ENCODE measurements at regions not wholly inside any gene's neighbourhood (a gene's known extent, or its start where the extent isn't known, plus 50 kb on each side); places are given as distances from the start of the nearest gene placed in this dataset.

DNA sequence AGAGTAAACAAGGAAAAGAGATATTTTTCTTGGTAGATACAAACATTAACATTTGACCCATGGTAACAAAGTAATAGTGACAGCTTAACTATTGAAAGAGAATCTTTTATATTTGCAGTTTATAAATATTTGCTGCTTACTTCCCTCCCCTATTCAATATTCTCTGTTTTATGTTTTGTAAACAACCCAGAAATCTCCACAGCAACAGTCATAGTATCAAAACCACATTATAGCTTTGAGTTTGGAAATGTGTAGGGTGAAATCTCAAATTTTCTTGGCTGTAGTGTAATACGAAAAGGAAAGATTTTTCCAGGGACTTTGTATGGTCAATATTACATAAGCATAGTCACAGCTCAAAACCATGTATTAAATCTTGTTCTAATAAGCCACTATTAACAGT, 511.2 kb downstream of the METTL4 start:
- H3K27ac ChIP-seq (ENCODE audit: low read length) = no peak overlapping the region
- ATAC-seq (ENCODE audit: insufficient read depth, low read depth) (no peak), DNase-seq (no peak)
- H3K4me1 ChIP-seq (ENCODE audit: insufficient read depth, low read length) = no peaks in the 10 kb centered on the region
- H3K79me2 ChIP-seq (ENCODE audit: insufficient read depth, low read length) = no peaks in the 10 kb centered on the region
- H3K9me3 ChIP-seq (ENCODE audit: insufficient read depth, low read length, severe bottlenecking) = no peaks in the 10 kb centered on the region
- no peak overlapping the region for H2AFZ ChIP-seq (ENCODE audit: low read depth, low read length)
- peaks cover 6% of the 10 kb centered on the region for H3K27me3 ChIP-seq (ENCODE audit: insufficient read depth, low read length, poor library complexity)
- H3K9ac ChIP-seq (ENCODE audit: low read depth, low read length) = no peak overlapping the region
- H3K4me2 ChIP-seq (ENCODE audit: insufficient read depth, low read length) = no peak overlapping the region
- TF ChIP-seq, protein P1, sequence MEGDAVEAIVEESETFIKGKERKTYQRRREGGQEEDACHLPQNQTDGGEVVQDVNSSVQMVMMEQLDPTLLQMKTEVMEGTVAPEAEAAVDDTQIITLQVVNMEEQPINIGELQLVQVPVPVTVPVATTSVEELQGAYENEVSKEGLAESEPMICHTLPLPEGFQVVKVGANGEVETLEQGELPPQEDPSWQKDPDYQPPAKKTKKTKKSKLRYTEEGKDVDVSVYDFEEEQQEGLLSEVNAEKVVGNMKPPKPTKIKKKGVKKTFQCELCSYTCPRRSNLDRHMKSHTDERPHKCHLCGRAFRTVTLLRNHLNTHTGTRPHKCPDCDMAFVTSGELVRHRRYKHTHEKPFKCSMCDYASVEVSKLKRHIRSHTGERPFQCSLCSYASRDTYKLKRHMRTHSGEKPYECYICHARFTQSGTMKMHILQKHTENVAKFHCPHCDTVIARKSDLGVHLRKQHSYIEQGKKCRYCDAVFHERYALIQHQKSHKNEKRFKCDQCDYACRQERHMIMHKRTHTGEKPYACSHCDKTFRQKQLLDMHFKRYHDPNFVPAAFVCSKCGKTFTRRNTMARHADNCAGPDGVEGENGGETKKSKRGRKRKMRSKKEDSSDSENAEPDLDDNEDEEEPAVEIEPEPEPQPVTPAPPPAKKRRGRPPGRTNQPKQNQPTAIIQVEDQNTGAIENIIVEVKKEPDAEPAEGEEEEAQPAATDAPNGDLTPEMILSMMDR (IDR thresholded peaks at IDR 0.05; ENCODE audit: borderline replicate concordance, extremely low read depth, low read length, poor library complexity, severe bottlenecking) = no peak
- H3K4me3 ChIP-seq (ENCODE audit: low read depth in 1 of 2, low read length in 2 of 2) = no peak overlapping the region
- no peaks in the 10 kb centered on the region for H4K20me1 ChIP-seq (ENCODE audit: insufficient read depth, low read length)
- no peaks in the 10 kb centered on the region for H3K36me3 ChIP-seq (ENCODE audit: insufficient read depth, low read length)

DNA sequence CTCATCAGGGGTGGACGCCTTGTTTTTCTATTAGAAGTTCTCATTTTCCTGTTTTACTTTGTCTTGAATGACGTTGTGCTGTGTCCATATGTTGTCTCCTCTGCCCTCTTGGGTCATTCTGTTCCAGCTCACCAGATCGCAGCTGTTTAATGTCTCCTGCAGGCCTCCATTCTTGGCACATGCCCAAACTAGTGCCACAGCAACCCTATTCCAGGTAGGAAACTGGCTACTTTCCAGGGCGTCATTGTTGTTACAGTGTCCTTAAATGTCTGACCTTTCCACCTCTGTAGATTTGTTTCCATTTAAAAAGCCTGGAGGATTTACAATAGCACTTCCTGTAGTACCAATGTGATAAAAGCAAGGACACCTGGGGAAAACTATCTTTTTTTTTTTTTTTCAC, 500.7 kb downstream of the METTL4 start:
- Histone ChIP-seq H2AFZ (ENCODE audit: low read depth, low read length) (no peak overlapping the region), H3K36me3 (ENCODE audit: insufficient read depth, low read length) (no peaks in the 10 kb centered on the region), H3K9me3 (ENCODE audit: insufficient read depth, low read length, severe bottlenecking) (no peaks in the 10 kb centered on the region), H3K4me1 (ENCODE audit: insufficient read depth, low read length) (no peaks in the 10 kb centered on the region), H3K4me2 (ENCODE audit: insufficient read depth, low read length) (no peak overlapping the region), H3K4me3 (ENCODE audit: low read depth in 1 of 2, low read length in 2 of 2) (no peak overlapping the region), H3K79me2 (ENCODE audit: insufficient read depth, low read length) (no peaks in the 10 kb centered on the region), H3K27me3 (ENCODE audit: insufficient read depth, low read length, poor library complexity) (no peaks in the 10 kb centered on the region), H4K20me1 (ENCODE audit: insufficient read depth, low read length) (no peaks in the 10 kb centered on the region), H3K27ac (ENCODE audit: low read length) (no peak overlapping the region), H3K9ac (ENCODE audit: low read depth, low read length) (no peak overlapping the region)
- DNase-seq = no peak
- no peak for TF ChIP-seq EZH2 (IDR thresholded peaks at IDR 0.05; ENCODE audit: borderline replicate concordance, low read depth, low read length, severe bottlenecking)
- TF ChIP-seq, protein P1 (IDR thresholded peaks at IDR 0.05; ENCODE audit: borderline replicate concordance, extremely low read depth, low read length, poor library complexity, severe bottlenecking) = no peak
- ATAC-seq (ENCODE audit: insufficient read depth, low read depth) = no peak

DNA sequence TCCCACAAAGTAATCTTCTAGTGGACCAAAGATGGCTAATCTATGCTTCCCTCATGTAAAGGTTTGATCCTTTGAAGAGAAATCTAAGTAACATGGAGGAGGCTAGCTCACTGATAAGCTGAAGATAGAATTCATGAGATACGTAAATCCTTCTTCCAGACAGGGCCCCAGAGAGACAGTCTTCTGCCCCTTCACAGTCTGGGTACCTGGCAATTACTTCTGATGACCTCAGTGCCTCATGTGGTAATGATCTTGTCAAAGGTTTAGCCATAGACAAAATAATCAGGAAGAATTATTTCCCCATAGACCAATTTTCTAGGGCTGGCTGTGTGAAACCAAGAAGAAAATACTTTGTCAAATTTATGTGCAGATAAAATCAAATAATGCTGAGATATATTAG, 495.8 kb downstream of the METTL4 start:
- Histone ChIP-seq H3K79me2 (ENCODE audit: insufficient read depth, low read length) (no peaks in the 10 kb centered on the region), H3K9ac (ENCODE audit: low read depth, low read length) (no peak overlapping the region), H3K4me1 (ENCODE audit: insufficient read depth, low read length) (no peaks in the 10 kb centered on the region), H3K36me3 (ENCODE audit: insufficient read depth, low read length) (no peaks in the 10 kb centered on the region), H3K4me2 (ENCODE audit: insufficient read depth, low read length) (no peak overlapping the region), H3K9me3 (ENCODE audit: insufficient read depth, low read length, severe bottlenecking) (no peaks in the 10 kb centered on the region), H4K20me1 (ENCODE audit: insufficient read depth, low read length) (no peaks in the 10 kb centered on the region), H3K4me3 (ENCODE audit: low read depth in 1 of 2, low read length in 2 of 2) (no peak overlapping the region), H3K27me3 (ENCODE audit: insufficient read depth, low read length, poor library complexity) (no peaks in the 10 kb centered on the region), H3K27ac (ENCODE audit: low read length) (no peak overlapping the region), H2AFZ (ENCODE audit: low read depth, low read length) (no peak overlapping the region)
- TF ChIP-seq EZH2 (IDR thresholded peaks at IDR 0.05; ENCODE audit: borderline replicate concordance, low read depth, low read length, severe bottlenecking) = no peak
- TF ChIP-seq, protein P1 (IDR thresholded peaks at IDR 0.05; ENCODE audit: borderline replicate concordance, extremely low read depth, low read length, poor library complexity, severe bottlenecking) = no peak
- DNase-seq (no peak), ATAC-seq (ENCODE audit: insufficient read depth, low read depth) (no peak)

DNA sequence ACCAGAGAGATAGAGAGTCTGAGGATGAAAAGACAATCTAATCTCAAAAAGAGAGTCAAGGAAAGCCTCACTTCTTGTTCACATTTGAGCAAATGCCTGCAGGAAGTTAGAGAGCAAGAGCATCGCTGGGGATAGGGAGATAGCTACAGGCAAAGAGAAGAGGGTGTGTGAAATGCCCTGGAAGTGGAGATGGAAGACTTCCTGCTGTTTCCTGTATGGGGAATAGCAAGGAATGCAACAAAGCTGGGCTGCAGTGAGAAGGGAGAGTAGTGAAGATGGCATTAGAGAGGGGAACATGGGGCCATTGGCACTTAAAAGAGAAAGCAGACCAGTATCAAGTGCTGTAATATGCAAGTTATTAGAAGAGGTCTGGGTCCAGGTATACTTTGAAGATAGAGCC, 488.6 kb downstream of the METTL4 start:
- ATAC-seq (ENCODE audit: insufficient read depth, low read depth) (no peak), DNase-seq (no peak)
- no peaks in the 10 kb centered on the region for H3K36me3 ChIP-seq (ENCODE audit: insufficient read depth, low read length)
- H3K9me3 ChIP-seq (ENCODE audit: insufficient read depth, low read length, severe bottlenecking) = no peaks in the 10 kb centered on the region
- no peak overlapping the region for H3K9ac ChIP-seq (ENCODE audit: low read depth, low read length)
- H2AFZ ChIP-seq (ENCODE audit: low read depth, low read length) = no peak overlapping the region
- TF ChIP-seq, protein P1 (IDR thresholded peaks at IDR 0.05; ENCODE audit: borderline replicate concordance, extremely low read depth, low read length, poor library complexity, severe bottlenecking) = no peak
- no peak for TF ChIP-seq EZH2 (IDR thresholded peaks at IDR 0.05; ENCODE audit: borderline replicate concordance, low read depth, low read length, severe bottlenecking)
- no peaks in the 10 kb centered on the region for H3K4me1 ChIP-seq (ENCODE audit: insufficient read depth, low read length)
- H3K79me2 ChIP-seq (ENCODE audit: insufficient read depth, low read length) = no peaks in the 10 kb centered on the region
- H3K27ac ChIP-seq (ENCODE audit: low read length) = no peak overlapping the region
- H4K20me1 ChIP-seq (ENCODE audit: insufficient read depth, low read length) = no peaks in the 10 kb centered on the region
- H3K4me2 ChIP-seq (ENCODE audit: insufficient read depth, low read length) = no peak overlapping the region
- no peak overlapping the region for H3K4me3 ChIP-seq (ENCODE audit: low read depth in 1 of 2, low read length in 2 of 2)
- H3K27me3 ChIP-seq (ENCODE audit: insufficient read depth, low read length, poor library complexity) = peaks cover 2% of the 10 kb centered on the region

Measured in DND-41 (cell line).